GF-D8 (cell line): ENCODE measurements at regions not wholly inside any gene's neighbourhood (a gene's known extent, or its start where the extent isn't known, plus 50 kb on each side); places are given as distances from the start of the nearest gene placed in this dataset.

Experiments used
- DNase-seq: peaks from one replicate; lab custom pipeline; 2025; lab: John Stamatoyannopoulos, UW

GRCh38 chr5:81914696-81915095 lies 57.1 kb upstream of the ATG10 start:
- DNase-seq, result no peak

GRCh38 chr5:81912933-81913332 lies 58.9 kb upstream of the ATG10 start:
- DNase-seq, result no peak

- DNase-seq, result no peak
Measured at GRCh38 chr5:81909677-81910076, 62.1 kb upstream of the ATG10 start.

- no peak for DNase-seq
Measured at GRCh38 chr5:81908771-81909170, 63.1 kb upstream of the ATG10 start.

GRCh38 chr5:81908044-81908443 lies 63.8 kb upstream of the ATG10 start:
- no peak for DNase-seq

GRCh38 chr5:81907012-81907635 lies 64.7 kb upstream of the ATG10 start:
- no peak for DNase-seq

- DNase-seq, result no peak
Measured at GRCh38 chr5:81906086-81906485, 65.7 kb upstream of the ATG10 start.

- no peak for DNase-seq
Measured at GRCh38 chr5:81904861-81905260, 67.0 kb upstream of the ATG10 start.

GRCh38 chr5:81904166-81904565 lies 67.7 kb upstream of the ATG10 start:
- no peak for DNase-seq

- DNase-seq, result no peak
Measured at GRCh38 chr5:81901586-81901985, 70.2 kb upstream of the ATG10 start.

- no peak for DNase-seq
Measured at GRCh38 chr5:81899123-81899522, 72.7 kb upstream of the ATG10 start.

- DNase-seq, result peak; percentile 74
Measured at GRCh38 chr5:81898403-81898802, 73.4 kb upstream of the ATG10 start.

- DNase-seq, result no peak
Measured at GRCh38 chr5:81896764-81897163, 75.1 kb upstream of the ATG10 start.

GRCh38 chr5:81895307-81895706 lies 76.5 kb upstream of the ATG10 start:
- no peak for DNase-seq

- no peak for DNase-seq
Measured at GRCh38 chr5:81893961-81894360, 77.9 kb upstream of the ATG10 start.

- no peak for DNase-seq
Measured at GRCh38 chr5:81884871-81885270, 87.0 kb upstream of the ATG10 start.

- no peak for DNase-seq
Measured at GRCh38 chr5:81883371-81883770, 88.5 kb upstream of the ATG10 start.

- no peak for DNase-seq
Measured at GRCh38 chr5:81881595-81881994, 90.2 kb upstream of the ATG10 start.

- DNase-seq, result no peak
Measured at GRCh38 chr5:81879936-81880335, 91.9 kb upstream of the ATG10 start.

- no peak for DNase-seq
Measured at GRCh38 chr5:81878333-81878732, 93.5 kb upstream of the ATG10 start.

GRCh38 chr5:81866994-81867393 lies 104.8 kb upstream of the ATG10 start:
- DNase-seq, result no peak

- DNase-seq, result no peak
Measured at GRCh38 chr5:81860778-81861177, 109.9 kb upstream of the SSBP2 start.

- no peak for DNase-seq
Measured at GRCh38 chr5:81859624-81860023, 108.7 kb upstream of the SSBP2 start.
